T-helper 1 cell (primary cell): ENCODE measurements at regions not wholly inside any gene's neighbourhood (a gene's known extent, or its start where the extent isn't known, plus 50 kb on each side); places are given as distances from the start of the nearest gene placed in this dataset.

Source experiments
- DNase-seq, 5 donors: peaks; one replicate each; pipeline ENCODE4 v3.0.0-alpha.2; 2012 to 2020

GRCh38 chr3:27945229-27945628, 223.1 kb upstream of the EOMES start:
- DNase-seq: no peak

GRCh38 chr3:27960133-27960532, 238.0 kb upstream of the EOMES start:
- no peak for DNase-seq

- no peak for DNase-seq
Measured at GRCh38 chr3:27963519-27963918, 241.4 kb upstream of the EOMES start.

GRCh38 chr3:27971600-27971999, 249.5 kb upstream of the EOMES start:
- DNase-seq: no peak

- no peak for DNase-seq
Measured at GRCh38 chr3:27976933-27977332, 254.8 kb upstream of the EOMES start.

GRCh38 chr3:27978440-27978839, 256.3 kb upstream of the EOMES start:
- DNase-seq: no peak

- no peak for DNase-seq
Measured at GRCh38 chr3:27985369-27986035, 255.9 kb upstream of the CMC1 start.

GRCh38 chr3:27986234-27986879, 255.1 kb upstream of the CMC1 start:
- no peak for DNase-seq

- DNase-seq: no peak
Measured at GRCh38 chr3:27990324-27990723, 251.1 kb upstream of the CMC1 start.

- no peak for DNase-seq
Measured at GRCh38 chr3:27990837-27991236, 250.6 kb upstream of the CMC1 start.

- no peak for DNase-seq
Measured at GRCh38 chr3:27993051-27993450, 248.4 kb upstream of the CMC1 start.

GRCh38 chr3:28000608-28001007, 240.8 kb upstream of the CMC1 start:
- no peak for DNase-seq

GRCh38 chr3:28008235-28008634, 233.2 kb upstream of the CMC1 start:
- DNase-seq: no peak

GRCh38 chr3:28012830-28013229, 228.6 kb upstream of the CMC1 start:
- no peak for DNase-seq

- no peak for DNase-seq
Measured at GRCh38 chr3:28013864-28014473, 227.4 kb upstream of the CMC1 start.

GRCh38 chr3:28018925-28019718, 222.3 kb upstream of the CMC1 start:
- DNase-seq: no peak

- DNase-seq: no peak
Measured at GRCh38 chr3:28019740-28020139, 221.7 kb upstream of the CMC1 start.

- DNase-seq: no peak
Measured at GRCh38 chr3:28022916-28023315, 218.5 kb upstream of the CMC1 start.

GRCh38 chr3:28028554-28028953, 212.9 kb upstream of the CMC1 start:
- no peak for DNase-seq

GRCh38 chr3:28033059-28033784, 208.2 kb upstream of the CMC1 start:
- no peak for DNase-seq

- DNase-seq: no peak
Measured at GRCh38 chr3:28036599-28037575, 204.5 kb upstream of the CMC1 start.

- DNase-seq: no peak
Measured at GRCh38 chr3:28039234-28039633, 202.2 kb upstream of the CMC1 start.
